ENCODE measurements at regions not wholly inside any gene's neighbourhood (a gene's known extent, or its start where the extent isn't known, plus 50 kb on each side); places are given as distances from the start of the nearest gene placed in this dataset.

- Histone ChIP-seq H3K4me3 (no peak overlapping the region), H3K27ac (no peak overlapping the region), H3K9me3 (no peaks in the 10 kb centered on the region), H3K36me3 (no peaks in the 10 kb centered on the region), H3K4me1 (no peaks in the 10 kb centered on the region), H3K27me3 (no peaks in the 10 kb centered on the region)
- intact Hi-C loops (cut with DNase I; ENCODE audit: low total_unique reads) (loop anchor here (1.0 kb wide), 1 partner anchor 14 kb away; no protein-coding TSS in a partner anchor), in situ Hi-C loops (cut with MboI; ENCODE audit: low pct_ligation_motif_present in 1 of 4, low pct_unique_long_range_greater_than_20kb in 1 of 4, low sequenced_read_pairs in 3 of 4) (no loop called here)
- WGBS, 2 donors (ENCODE audit: low coverage in 1 of 2), result 65 to 67% methylated on average over 1 to 2 of the region's 2 CpGs
- TF ChIP-seq CTCF (IDR thresholded peaks at IDR 0.05) (no peak), POLR2AphosphoS5 (IDR thresholded peaks at IDR 0.05) (no peak), POLR2A (IDR thresholded peaks at IDR 0.05) (no peak), EP300 (IDR thresholded peaks at IDR 0.05; ENCODE audit: low read depth) (no peak)
- DNase-seq, result no peak
Observed at GRCh38 chr11:98772893-98773292, 247.9 kb upstream of the CNTN5 start.

GRCh38 chr11:98793276-98793675 lies 227.5 kb upstream of the CNTN5 start:
- Histone ChIP-seq H3K36me3 (no peaks in the 10 kb centered on the region), H3K9me3 (peaks cover 9% of the 10 kb centered on the region in 2 donors), H3K4me1 (no peaks in the 10 kb centered on the region), H3K27me3 (no peaks in the 10 kb centered on the region), H3K4me3 (no peak overlapping the region), H3K27ac (no peak overlapping the region)
- no peak for DNase-seq
- TF ChIP-seq CTCF (IDR thresholded peaks at IDR 0.05), result no peak
- no peak for TF ChIP-seq POLR2AphosphoS5 (IDR thresholded peaks at IDR 0.05)
- TF ChIP-seq POLR2A (IDR thresholded peaks at IDR 0.05), result no peak
- no peak for TF ChIP-seq EP300 (IDR thresholded peaks at IDR 0.05; ENCODE audit: low read depth)
- 91% methylated on average over 2 of the region's 2 CpGs; no CpG with 5 or more reads in 1 of the 2 donors for WGBS, 2 donors (ENCODE audit: low coverage in 1 of 2)
- in situ Hi-C loops (cut with MboI; ENCODE audit: low pct_ligation_motif_present in 1 of 4, low pct_unique_long_range_greater_than_20kb in 1 of 4, low sequenced_read_pairs in 3 of 4) (no loop called here), intact Hi-C loops (cut with DNase I; ENCODE audit: low total_unique reads) (no loop called here)

GRCh38 chr11:98798333-98798732 lies 222.4 kb upstream of the CNTN5 start:
- Histone ChIP-seq H3K9me3 (peaks cover 6 to 10% of the 10 kb centered on the region in 2 donors), H3K27me3 (no peaks in the 10 kb centered on the region), H3K27ac (no peak overlapping the region), H3K36me3 (no peaks in the 10 kb centered on the region), H3K4me3 (no peak overlapping the region), H3K4me1 (no peaks in the 10 kb centered on the region)
- TF ChIP-seq POLR2AphosphoS5 (IDR thresholded peaks at IDR 0.05), result no peak
- TF ChIP-seq CTCF (IDR thresholded peaks at IDR 0.05), result no peak
- no peak for TF ChIP-seq EP300 (IDR thresholded peaks at IDR 0.05; ENCODE audit: low read depth)
- TF ChIP-seq POLR2A (IDR thresholded peaks at IDR 0.05), result no peak
- no peak for DNase-seq
- intact Hi-C loops (cut with DNase I; ENCODE audit: low total_unique reads), result no loop called here
- in situ Hi-C loops (cut with MboI; ENCODE audit: low pct_ligation_motif_present in 1 of 4, low pct_unique_long_range_greater_than_20kb in 1 of 4, low sequenced_read_pairs in 3 of 4), result no loop called here

- Histone ChIP-seq H3K27ac (no peak overlapping the region), H3K27me3 (no peaks in the 10 kb centered on the region), H3K9me3 (peaks cover 0 to 16% of the 10 kb centered on the region in 2 donors), H3K4me1 (no peaks in the 10 kb centered on the region), H3K36me3 (no peaks in the 10 kb centered on the region), H3K4me3 (no peak overlapping the region)
- intact Hi-C loops (cut with DNase I; ENCODE audit: low total_unique reads) (no loop called here), in situ Hi-C loops (cut with MboI; ENCODE audit: low pct_ligation_motif_present in 1 of 4, low pct_unique_long_range_greater_than_20kb in 1 of 4, low sequenced_read_pairs in 3 of 4) (no loop called here)
- no peak for DNase-seq
- WGBS, 2 donors (ENCODE audit: low coverage in 1 of 2), result 73 to 88% methylated on average over 4 of the region's 4 CpGs
- TF ChIP-seq EP300 (IDR thresholded peaks at IDR 0.05; ENCODE audit: low read depth) (no peak), CTCF (IDR thresholded peaks at IDR 0.05) (no peak), POLR2AphosphoS5 (IDR thresholded peaks at IDR 0.05) (no peak), POLR2A (IDR thresholded peaks at IDR 0.05) (no peak)
Observed at GRCh38 chr11:98800696-98801095, 220.1 kb upstream of the CNTN5 start.
